B cell (primary cell): ENCODE measurements at regions not wholly inside any gene's neighbourhood (a gene's known extent, or its start where the extent isn't known, plus 50 kb on each side); places are given as distances from the start of the nearest gene placed in this dataset.

Source experiments
- ATAC-seq: fragments of 200-7000 bp; cut with Tn5 transposase; one replicate; pipeline ENCODE4 v1.10.0; 2021; ENCODE audit warnings: low read depth, mild to moderate bottlenecking, moderate number of reproducible peaks, moderate library complexity
- CTCF ChIA-PET: fragments of 350-600 bp; sonication (Branson Sonifier 250); formaldehyde crosslinking; loops from one replicate; lab custom pipeline; 2021; ENCODE audit warnings: antibody characterized with exemption, inconsistent platforms; lab: Charles Lee
- POLR2A ChIA-PET: fragments of 350-600 bp; sonication (Branson Sonifier 250); formaldehyde crosslinking; loops from one replicate; lab custom pipeline; 2021; ENCODE audit warnings: antibody characterized with exemption; lab: Charles Lee
- DNase-seq: peaks from one replicate; pipeline ENCODE4 v3.0.0; 2013
- H2AFZ ChIP-seq: 2 replicates; pipeline ENCODE4 v1.6.1; 2012; ENCODE audit warnings: mild to moderate bottlenecking, low read depth, low read length; ENCODE audit not compliant: insufficient read depth, poor library complexity, severe bottlenecking
- H3K27ac ChIP-seq, 2 donors: 1 replicate in 1 of 2; 2 replicates in 1 of 2; pipeline ENCODE4 v1.5.1; 2012 to 2013; ENCODE audit warnings: low read length in 2 of 2, mild to moderate bottlenecking in 2 of 2, moderate library complexity in 1 of 2
- H3K27me3 ChIP-seq, 4 experiments: fragments of 200-600 bp in 1 of 4; sonication (generic) in 1 of 4; replicated peaks in 1 of 4; 1 replicate in 2 of 4; 2 replicates in 2 of 4; pipeline versions ENCODE4 v1.6.1 to v1.7.0; 2013 to 2016; ENCODE audit warnings: low read length in 3 of 4, mild to moderate bottlenecking in 2 of 4, mixed read lengths in 1 of 4, moderate library complexity in 1 of 4; ENCODE audit not compliant: insufficient read depth in 4 of 4, control insufficient read depth in 3 of 4; ENCODE audit errors: control extremely low read depth in 1 of 4
- H3K36me3 ChIP-seq, 2 experiments: replicated peaks in 1 of 2; 1 replicate in 1 of 2; 2 replicates in 1 of 2; pipeline versions ENCODE4 v1.6.1 to v1.7.1; 2013; ENCODE audit warnings: low read length in 1 of 2; ENCODE audit not compliant: insufficient read depth in 2 of 2, control insufficient read depth in 1 of 2; ENCODE audit errors: control extremely low read depth in 1 of 2, extremely low read depth in 1 of 2
- H3K4me1 ChIP-seq, 2 donors: fragments of 200-600 bp in 1 of 2; sonication (generic) in 1 of 2; 1 replicate in 1 of 2; 2 replicates in 1 of 2; pipeline versions ENCODE4 v1.5.1 to v1.6.1; 2013 to 2017; ENCODE audit warnings: low read length in 2 of 2; ENCODE audit not compliant: control insufficient read depth in 2 of 2, insufficient read depth in 2 of 2
- H3K4me2 ChIP-seq: replicated peaks from 2 replicates; pipeline ENCODE3; 2012; ENCODE audit warnings: mild to moderate bottlenecking, low read depth, low read length; ENCODE audit not compliant: poor library complexity, severe bottlenecking
- H3K4me3 ChIP-seq, 5 experiments: fragments of 200-600 bp in 1 of 5; sonication (generic) in 1 of 5; 1 replicate in 3 of 5; 2 replicates in 2 of 5; pipeline versions ENCODE4 v1.5.1 to v1.7.0; 2011 to 2016; ENCODE audit warnings: low read length in 4 of 5, mild to moderate bottlenecking in 4 of 5, low read depth in 2 of 5, control low read depth in 1 of 5, moderate library complexity in 1 of 5; ENCODE audit not compliant: insufficient read depth in 1 of 5; ENCODE audit errors: control extremely low read depth in 1 of 5, extremely low read depth in 1 of 5
- H3K79me2 ChIP-seq: fragments of 200-600 bp; sonication (generic); one replicate; pipeline ENCODE4 v1.6.0; 2016; ENCODE audit warnings: low read length; ENCODE audit not compliant: control insufficient read depth, insufficient read depth
- H3K9ac ChIP-seq: fragments of 200-600 bp; sonication (generic); 2 replicates; pipeline ENCODE4 v1.6.1; 2017; ENCODE audit warnings: mild to moderate bottlenecking, low read length, moderate library complexity
- H3K9me3 ChIP-seq, 3 donors: one replicate each; pipeline versions ENCODE4 v1.6.1 to v1.7.1; 2013; ENCODE audit warnings: low read length in 2 of 3; ENCODE audit not compliant: control insufficient read depth in 2 of 3, insufficient read depth in 1 of 3; ENCODE audit errors: control extremely low read depth in 1 of 3
- H4K20me1 ChIP-seq: 2 replicates; pipeline ENCODE4 v1.6.0; 2012; ENCODE audit warnings: mild to moderate bottlenecking, low read length; ENCODE audit not compliant: insufficient read depth, control insufficient read depth, poor library complexity, severe bottlenecking
- H3K27ac Mint-ChIP-seq: one replicate; pipeline ENCODE4 v1.8.0; 2021; ENCODE audit warnings: mixed read lengths
- H3K27me3 Mint-ChIP-seq: one replicate; pipeline ENCODE4 v1.8.0; 2021; ENCODE audit warnings: mixed read lengths
- H3K4me1 Mint-ChIP-seq: one replicate; pipeline ENCODE4 v1.8.0; 2021; ENCODE audit warnings: mixed read lengths
- H3K4me3 Mint-ChIP-seq: one replicate; pipeline ENCODE4 v1.8.0; 2021; ENCODE audit warnings: mixed read lengths
- H3K9me3 Mint-ChIP-seq: one replicate; pipeline ENCODE4 v1.8.0; 2022; ENCODE audit warnings: mixed read lengths; ENCODE audit not compliant: insufficient read depth
- EZH2 ChIP-seq: IDR thresholded peaks from 2 replicates; pipeline ENCODE4 v1.6.1; 2012; ENCODE audit warnings: borderline replicate concordance, low read depth, mild to moderate bottlenecking, moderate library complexity, low read length; ENCODE audit not compliant: insufficient read depth, poor library complexity, severe bottlenecking
- WGBS: methylation state at CpG from one replicate; pipeline ENCODE4 v1.1.5; 2013; ENCODE audit warnings: missing lambda C conversion rate; ENCODE audit not compliant: insufficient coverage; 5-methylcytosine and 5-hydroxymethylcytosine counted together
- intact Hi-C: fragments of 100-400 bp; cut with micrococcal nuclease; formaldehyde crosslinking; loops from one replicate; pipeline ENCODE4 v1.10.0; 2022
- TF ChIP-seq, protein P1 (sequence below): fragments of 200-600 bp; IDR thresholded peaks from one replicate; pipeline ENCODE4 v1.8.0; 2022; ENCODE audit warnings: antibody characterized with exemption, mild to moderate bottlenecking

GRCh38 chr5:84480873-84481637 is 96.4 kb upstream of the EDIL3 start:
- DNase-seq (no peak), ATAC-seq (no peak)
- Histone ChIP-seq H3K4me3 (no peak overlapping the region), H3K4me2 (no peak overlapping the region), H3K36me3 (no peaks in the 10 kb centered on the region), H3K9me3 (no peaks in the 10 kb centered on the region), H3K4me1 (no peaks in the 10 kb centered on the region), H3K27me3 (no peaks in the 10 kb centered on the region), H3K27ac (no peak overlapping the region), H2AFZ (no peak overlapping the region), H4K20me1 (no peaks in the 10 kb centered on the region), H3K79me2 (no peaks in the 10 kb centered on the region), H3K9ac (no peak overlapping the region)
- no peak overlapping the region for H3K27ac Mint-ChIP-seq
- H3K4me3 Mint-ChIP-seq, result no peak overlapping the region
- no peaks in the 10 kb centered on the region for H3K4me1 Mint-ChIP-seq
- POLR2A ChIA-PET, result no interaction called here
- no peaks in the 10 kb centered on the region for H3K27me3 Mint-ChIP-seq
- CTCF ChIA-PET, result no interaction called here
- no peaks in the 10 kb centered on the region for H3K9me3 Mint-ChIP-seq
- intact Hi-C loops, result no loop called here
- WGBS, result 57% methylated on average over 1 of the region's 5 CpGs
- no peak for TF ChIP-seq EZH2
- TF ChIP-seq, protein P1, sequence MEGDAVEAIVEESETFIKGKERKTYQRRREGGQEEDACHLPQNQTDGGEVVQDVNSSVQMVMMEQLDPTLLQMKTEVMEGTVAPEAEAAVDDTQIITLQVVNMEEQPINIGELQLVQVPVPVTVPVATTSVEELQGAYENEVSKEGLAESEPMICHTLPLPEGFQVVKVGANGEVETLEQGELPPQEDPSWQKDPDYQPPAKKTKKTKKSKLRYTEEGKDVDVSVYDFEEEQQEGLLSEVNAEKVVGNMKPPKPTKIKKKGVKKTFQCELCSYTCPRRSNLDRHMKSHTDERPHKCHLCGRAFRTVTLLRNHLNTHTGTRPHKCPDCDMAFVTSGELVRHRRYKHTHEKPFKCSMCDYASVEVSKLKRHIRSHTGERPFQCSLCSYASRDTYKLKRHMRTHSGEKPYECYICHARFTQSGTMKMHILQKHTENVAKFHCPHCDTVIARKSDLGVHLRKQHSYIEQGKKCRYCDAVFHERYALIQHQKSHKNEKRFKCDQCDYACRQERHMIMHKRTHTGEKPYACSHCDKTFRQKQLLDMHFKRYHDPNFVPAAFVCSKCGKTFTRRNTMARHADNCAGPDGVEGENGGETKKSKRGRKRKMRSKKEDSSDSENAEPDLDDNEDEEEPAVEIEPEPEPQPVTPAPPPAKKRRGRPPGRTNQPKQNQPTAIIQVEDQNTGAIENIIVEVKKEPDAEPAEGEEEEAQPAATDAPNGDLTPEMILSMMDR, result no peak

- CTCF ChIA-PET, result no interaction called here
- H3K79me2 ChIP-seq, result no peaks in the 10 kb centered on the region
- H3K9ac ChIP-seq, result no peak overlapping the region
- H4K20me1 ChIP-seq, result no peaks in the 10 kb centered on the region
- ATAC-seq (no peak), DNase-seq (no peak)
- H3K4me3 Mint-ChIP-seq, result no peak overlapping the region
- no peak overlapping the region for H3K27ac ChIP-seq
- no peak overlapping the region for H3K4me3 ChIP-seq
- H3K4me1 Mint-ChIP-seq, result no peaks in the 10 kb centered on the region
- H3K27ac Mint-ChIP-seq, result no peak overlapping the region
- no peaks in the 10 kb centered on the region for H3K36me3 ChIP-seq
- TF ChIP-seq EZH2, result no peak
- TF ChIP-seq, protein P1, result no peak
- H3K9me3 Mint-ChIP-seq, result no peaks in the 10 kb centered on the region
- no peaks in the 10 kb centered on the region for H3K27me3 Mint-ChIP-seq
- no peaks in the 10 kb centered on the region for H3K9me3 ChIP-seq
- POLR2A ChIA-PET, result no interaction called here
- no peak overlapping the region for H2AFZ ChIP-seq
- H3K4me2 ChIP-seq, result no peak overlapping the region
- no peaks in the 10 kb centered on the region for H3K27me3 ChIP-seq
- intact Hi-C loops, result no loop called here
- no CpG with 5 or more reads among the region's 1 CpG for WGBS
- H3K4me1 ChIP-seq, result no peaks in the 10 kb centered on the region
Observed at GRCh38 chr5:84478603-84479002, 93.9 kb upstream of the EDIL3 start.
